ENCODE measurements at regions not wholly inside any gene's neighbourhood (a gene's known extent, or its start where the extent isn't known, plus 50 kb on each side); places are given as distances from the start of the nearest gene placed in this dataset.

- no peak for DNase-seq (ENCODE audit: low spot score)
These were observed 52.8 kb upstream of the MEIS1 start for GRCh38 chr2:66382091-66382490.

GRCh38 chr2:66379473-66379872 lies 55.5 kb upstream of the MEIS1 start:
- no peak for DNase-seq (ENCODE audit: low spot score)

GRCh38 chr2:66377832-66378231 lies 57.1 kb upstream of the MEIS1 start:
- no peak for DNase-seq (ENCODE audit: low spot score)

GRCh38 chr2:66370824-66371223 lies 64.1 kb upstream of the MEIS1 start:
- DNase-seq (ENCODE audit: low spot score), result no peak

- no peak for DNase-seq (ENCODE audit: low spot score)
These were observed 68.3 kb upstream of the MEIS1 start for GRCh38 chr2:66366619-66367018.

- no peak for DNase-seq (ENCODE audit: low spot score)
These were observed 70.2 kb upstream of the MEIS1 start for GRCh38 chr2:66364495-66365333.

- DNase-seq (ENCODE audit: low spot score), result no peak
These were observed 72.2 kb upstream of the MEIS1 start for GRCh38 chr2:66362701-66363100.

- DNase-seq (ENCODE audit: low spot score), result no peak
These were observed 88.7 kb upstream of the MEIS1 start for GRCh38 chr2:66346231-66346664.

- no peak for DNase-seq (ENCODE audit: low spot score)
These were observed 90.8 kb upstream of the MEIS1 start for GRCh38 chr2:66344087-66344663.

GRCh38 chr2:66343259-66343658 lies 91.7 kb upstream of the MEIS1 start:
- no peak for DNase-seq (ENCODE audit: low spot score)

GRCh38 chr2:66340521-66340920 lies 94.4 kb upstream of the MEIS1 start:
- no peak for DNase-seq (ENCODE audit: low spot score)

GRCh38 chr2:66334237-66335029 lies 100.5 kb upstream of the MEIS1 start:
- no peak for DNase-seq (ENCODE audit: low spot score)

- no peak for DNase-seq (ENCODE audit: low spot score)
These were observed 103.7 kb upstream of the MEIS1 start for GRCh38 chr2:66331176-66331575.

- DNase-seq (ENCODE audit: low spot score), result no peak
These were observed 105.8 kb upstream of the MEIS1 start for GRCh38 chr2:66329081-66329605.

GRCh38 chr2:66327066-66327740 lies 107.7 kb upstream of the MEIS1 start:
- DNase-seq (ENCODE audit: low spot score), result no peak

- DNase-seq (ENCODE audit: low spot score), result no peak
These were observed 109.9 kb upstream of the MEIS1 start for GRCh38 chr2:66324909-66325528.

GRCh38 chr2:66324356-66324755 lies 110.6 kb upstream of the MEIS1 start:
- no peak for DNase-seq (ENCODE audit: low spot score)

- no peak for DNase-seq (ENCODE audit: low spot score)
These were observed 111.5 kb upstream of the MEIS1 start for GRCh38 chr2:66323406-66323805.

GRCh38 chr2:66322506-66323260 lies 112.2 kb upstream of the MEIS1 start:
- DNase-seq (ENCODE audit: low spot score), result no peak

- DNase-seq (ENCODE audit: low spot score), result no peak
These were observed 116.8 kb upstream of the MEIS1 start for GRCh38 chr2:66318009-66318561.
